Panc1 (cell line): ENCODE measurements at regions not wholly inside any gene's neighbourhood (a gene's known extent, or its start where the extent isn't known, plus 50 kb on each side); places are given as distances from the start of the nearest gene placed in this dataset.

Experiments
- POLR2AphosphoS5 ChIP-seq: IDR thresholded peaks from 2 replicates; pipeline ENCODE4 v1.6.1; 2012; ENCODE audit warnings: mild to moderate bottlenecking, low read depth, low read length, moderate library complexity
- SIN3A ChIP-seq: IDR thresholded peaks from 2 replicates; pipeline ENCODE4 v1.6.1; 2012; ENCODE audit warnings: low read depth, mild to moderate bottlenecking, low read length, moderate library complexity, borderline replicate concordance; ENCODE audit not compliant: insufficient read depth
- TCF7L2 ChIP-seq: IDR thresholded peaks from 2 replicates; pipeline ENCODE4 v1.6.1; 2011; ENCODE audit warnings: mild to moderate bottlenecking, low read depth, low read length, inconsistent platforms
- TF ChIP-seq, protein P1 (sequence below): fragments of 450-650 bp; IDR thresholded peaks from 2 replicates; pipeline ENCODE4 v1.5.1; 2017; ENCODE audit warnings: mild to moderate bottlenecking
- TF ChIP-seq, protein P2 (sequence below), 2 experiments: IDR thresholded peaks; 2 replicates each; pipeline ENCODE4 v1.6.1; 2011 to 2012; ENCODE audit warnings: low read depth in 2 of 2, control low read depth in 1 of 2, low read length in 1 of 2, mild to moderate bottlenecking in 1 of 2, moderate library complexity in 1 of 2; ENCODE audit not compliant: insufficient read depth in 1 of 2

DNA sequence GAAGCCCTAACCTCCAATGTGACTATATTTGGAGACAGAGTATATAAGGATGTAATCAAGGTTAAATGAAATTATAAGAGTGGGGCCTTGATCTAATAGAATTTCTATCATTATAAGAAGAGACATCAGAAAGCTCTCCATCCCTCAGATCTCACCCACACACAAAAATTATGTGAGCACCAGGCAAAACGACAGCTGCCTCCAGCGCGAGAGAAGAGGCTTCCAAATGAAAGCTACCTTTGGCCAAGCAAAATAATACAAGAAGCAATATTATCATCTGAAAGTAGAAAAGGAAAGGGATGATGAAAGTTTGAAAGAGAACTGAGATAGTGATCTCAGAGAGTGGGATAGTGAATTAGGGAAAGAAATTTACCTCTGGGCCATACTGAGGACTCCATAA is 1192.5 kb downstream of the NXPH1 start:
- TF ChIP-seq, protein P1, sequence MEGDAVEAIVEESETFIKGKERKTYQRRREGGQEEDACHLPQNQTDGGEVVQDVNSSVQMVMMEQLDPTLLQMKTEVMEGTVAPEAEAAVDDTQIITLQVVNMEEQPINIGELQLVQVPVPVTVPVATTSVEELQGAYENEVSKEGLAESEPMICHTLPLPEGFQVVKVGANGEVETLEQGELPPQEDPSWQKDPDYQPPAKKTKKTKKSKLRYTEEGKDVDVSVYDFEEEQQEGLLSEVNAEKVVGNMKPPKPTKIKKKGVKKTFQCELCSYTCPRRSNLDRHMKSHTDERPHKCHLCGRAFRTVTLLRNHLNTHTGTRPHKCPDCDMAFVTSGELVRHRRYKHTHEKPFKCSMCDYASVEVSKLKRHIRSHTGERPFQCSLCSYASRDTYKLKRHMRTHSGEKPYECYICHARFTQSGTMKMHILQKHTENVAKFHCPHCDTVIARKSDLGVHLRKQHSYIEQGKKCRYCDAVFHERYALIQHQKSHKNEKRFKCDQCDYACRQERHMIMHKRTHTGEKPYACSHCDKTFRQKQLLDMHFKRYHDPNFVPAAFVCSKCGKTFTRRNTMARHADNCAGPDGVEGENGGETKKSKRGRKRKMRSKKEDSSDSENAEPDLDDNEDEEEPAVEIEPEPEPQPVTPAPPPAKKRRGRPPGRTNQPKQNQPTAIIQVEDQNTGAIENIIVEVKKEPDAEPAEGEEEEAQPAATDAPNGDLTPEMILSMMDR, result no peak
- TF ChIP-seq POLR2AphosphoS5 (no peak), TCF7L2 (no peak), SIN3A (no peak)
- TF ChIP-seq, protein P2, sequence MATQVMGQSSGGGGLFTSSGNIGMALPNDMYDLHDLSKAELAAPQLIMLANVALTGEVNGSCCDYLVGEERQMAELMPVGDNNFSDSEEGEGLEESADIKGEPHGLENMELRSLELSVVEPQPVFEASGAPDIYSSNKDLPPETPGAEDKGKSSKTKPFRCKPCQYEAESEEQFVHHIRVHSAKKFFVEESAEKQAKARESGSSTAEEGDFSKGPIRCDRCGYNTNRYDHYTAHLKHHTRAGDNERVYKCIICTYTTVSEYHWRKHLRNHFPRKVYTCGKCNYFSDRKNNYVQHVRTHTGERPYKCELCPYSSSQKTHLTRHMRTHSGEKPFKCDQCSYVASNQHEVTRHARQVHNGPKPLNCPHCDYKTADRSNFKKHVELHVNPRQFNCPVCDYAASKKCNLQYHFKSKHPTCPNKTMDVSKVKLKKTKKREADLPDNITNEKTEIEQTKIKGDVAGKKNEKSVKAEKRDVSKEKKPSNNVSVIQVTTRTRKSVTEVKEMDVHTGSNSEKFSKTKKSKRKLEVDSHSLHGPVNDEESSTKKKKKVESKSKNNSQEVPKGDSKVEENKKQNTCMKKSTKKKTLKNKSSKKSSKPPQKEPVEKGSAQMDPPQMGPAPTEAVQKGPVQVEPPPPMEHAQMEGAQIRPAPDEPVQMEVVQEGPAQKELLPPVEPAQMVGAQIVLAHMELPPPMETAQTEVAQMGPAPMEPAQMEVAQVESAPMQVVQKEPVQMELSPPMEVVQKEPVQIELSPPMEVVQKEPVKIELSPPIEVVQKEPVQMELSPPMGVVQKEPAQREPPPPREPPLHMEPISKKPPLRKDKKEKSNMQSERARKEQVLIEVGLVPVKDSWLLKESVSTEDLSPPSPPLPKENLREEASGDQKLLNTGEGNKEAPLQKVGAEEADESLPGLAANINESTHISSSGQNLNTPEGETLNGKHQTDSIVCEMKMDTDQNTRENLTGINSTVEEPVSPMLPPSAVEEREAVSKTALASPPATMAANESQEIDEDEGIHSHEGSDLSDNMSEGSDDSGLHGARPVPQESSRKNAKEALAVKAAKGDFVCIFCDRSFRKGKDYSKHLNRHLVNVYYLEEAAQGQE (IDR thresholded peaks at IDR 0.05; ENCODE audit: insufficient read depth in 1 of 2, low read depth in 2 of 2, low read length in 1 of 2), result no peak
